Neural progenitor cell (in vitro differentiated cells): ENCODE measurements at regions not wholly inside any gene's neighbourhood (a gene's known extent, or its start where the extent isn't known, plus 50 kb on each side); places are given as distances from the start of the nearest gene placed in this dataset.

ENCODE experiments used
- DNase-seq: peaks from one replicate; pipeline ENCODE4 v3.0.0-alpha.2; 2016; ENCODE audit warnings: low spot score
- H2AFZ ChIP-seq: fragments of 200-600 bp; sonication (generic); replicated peaks from 2 replicates; pipeline ENCODE4 v1.6.1; 2016; ENCODE audit warnings: antibody characterized with exemption
- H3F3A ChIP-seq: fragments of 200-600 bp; sonication (generic); 2 replicates; pipeline ENCODE4 v1.6.1; 2016; ENCODE audit warnings: antibody characterized with exemption, low read depth
- H3K27ac ChIP-seq: fragments of 200-600 bp; sonication (generic); 2 replicates; pipeline ENCODE4 v1.5.1; 2016; ENCODE audit warnings: mild to moderate bottlenecking
- H3K27me3 ChIP-seq: fragments of 200-600 bp; sonication (generic); 2 replicates; pipeline ENCODE4 v1.6.1; 2016; ENCODE audit warnings: mild to moderate bottlenecking, moderate library complexity
- H3K36me3 ChIP-seq: fragments of 200-600 bp; sonication (generic); 2 replicates; pipeline ENCODE4 v1.5.1; 2016
- H3K4me1 ChIP-seq: fragments of 200-600 bp; sonication (generic); 2 replicates; pipeline ENCODE4 v1.6.1; 2016; ENCODE audit warnings: mixed run types
- H3K4me2 ChIP-seq: fragments of 200-600 bp; sonication (generic); 2 replicates; pipeline ENCODE4 v1.6.1; 2016
- H3K4me3 ChIP-seq: fragments of 200-600 bp; sonication (generic); 2 replicates; pipeline ENCODE4 v1.5.1; 2016
- H3K79me2 ChIP-seq: fragments of 200-600 bp; sonication (generic); 2 replicates; pipeline ENCODE4 v1.6.1; 2016; ENCODE audit warnings: low read depth
- H3K9ac ChIP-seq: fragments of 200-600 bp; sonication (generic); 2 replicates; pipeline ENCODE4 v1.6.1; 2016
- H3K9me3 ChIP-seq: fragments of 200-600 bp; sonication (generic); 2 replicates; pipeline ENCODE4 v1.5.1; 2016; ENCODE audit warnings: low read depth
- H4K20me1 ChIP-seq: fragments of 200-600 bp; sonication (generic); 2 replicates; pipeline ENCODE4 v1.6.1; 2016; ENCODE audit warnings: low read depth
- H3K27ac Mint-ChIP-seq: 3 replicates; pipeline ENCODE4 v1.8.0; 2021; ENCODE audit warnings: mixed read lengths
- H3K27me3 Mint-ChIP-seq: 2 replicates; pipeline ENCODE4 v1.8.0; 2022; ENCODE audit warnings: low read depth, mild to moderate bottlenecking, inconsistent platforms, moderate library complexity, mixed read lengths; ENCODE audit not compliant: insufficient read depth
- H3K36me3 Mint-ChIP-seq: 3 replicates; pipeline ENCODE4 v1.8.0; 2021; ENCODE audit warnings: mixed read lengths
- H3K4me1 Mint-ChIP-seq: 3 replicates; pipeline ENCODE4 v1.8.0; 2021; ENCODE audit warnings: mixed read lengths
- H3K4me3 Mint-ChIP-seq: 3 replicates; pipeline ENCODE4 v1.8.0; 2021; ENCODE audit warnings: mild to moderate bottlenecking, moderate library complexity, mixed read lengths
- H3K9me3 Mint-ChIP-seq: 3 replicates; pipeline ENCODE4 v1.8.0; 2020; ENCODE audit warnings: mixed read lengths
- CTCF ChIP-seq: fragments of 200-600 bp; sonication (generic); IDR thresholded peaks from 2 replicates; pipeline ENCODE4 v1.5.1; 2017; ENCODE audit warnings: antibody characterized with exemption, mild to moderate bottlenecking
- EZH2 ChIP-seq: fragments of 200-600 bp; sonication (generic); IDR thresholded peaks from 2 replicates; pipeline ENCODE4 v1.6.1; 2017; ENCODE audit warnings: antibody characterized with exemption, mild to moderate bottlenecking, moderate library complexity
- EZH2phosphoT487 ChIP-seq: fragments of 200-600 bp; sonication (generic); IDR thresholded peaks from 2 replicates; pipeline ENCODE4 v1.6.1; 2017; ENCODE audit warnings: antibody characterized with exemption

- Histone ChIP-seq H3K4me2 (no peak overlapping the region), H3F3A (no peaks in the 10 kb centered on the region), H3K4me3 (no peak overlapping the region), H3K9me3 (no peaks in the 10 kb centered on the region), H3K4me1 (no peaks in the 10 kb centered on the region), H4K20me1 (no peaks in the 10 kb centered on the region), H3K27ac (no peak overlapping the region), H2AFZ (no peak overlapping the region), H3K79me2 (no peaks in the 10 kb centered on the region), H3K9ac (no peak overlapping the region), H3K36me3 (no peaks in the 10 kb centered on the region), H3K27me3 (no peaks in the 10 kb centered on the region)
- Mint-ChIP-seq H3K27me3 (peaks cover 5% of the 10 kb centered on the region), H3K4me3 (no peak overlapping the region), H3K9me3 (no peaks in the 10 kb centered on the region), H3K36me3 (peaks cover 2% of the 10 kb centered on the region), H3K4me1 (peaks cover 14% of the 10 kb centered on the region), H3K27ac (no peak overlapping the region)
- DNase-seq: no peak
- TF ChIP-seq EZH2phosphoT487: no peak
- TF ChIP-seq EZH2: no peak
- no peak for TF ChIP-seq CTCF
These were observed 81.8 kb upstream of the AGAP1 start for GRCh38 chr2:235411905-235412485.

GRCh38 chr2:235413064-235413463 is 80.8 kb upstream of the AGAP1 start:
- Histone ChIP-seq H3K36me3 (no peaks in the 10 kb centered on the region), H3K4me3 (no peak overlapping the region), H2AFZ (no peak overlapping the region), H3K9me3 (no peaks in the 10 kb centered on the region), H3F3A (no peaks in the 10 kb centered on the region), H3K9ac (no peak overlapping the region), H3K79me2 (no peaks in the 10 kb centered on the region), H3K27ac (no peak overlapping the region), H3K27me3 (no peaks in the 10 kb centered on the region), H3K4me2 (no peak overlapping the region), H3K4me1 (no peaks in the 10 kb centered on the region), H4K20me1 (no peaks in the 10 kb centered on the region)
- Mint-ChIP-seq H3K4me1 (peaks cover 24% of the 10 kb centered on the region), H3K36me3 (peaks cover 2% of the 10 kb centered on the region), H3K27ac (no peak overlapping the region), H3K27me3 (peaks cover 4% of the 10 kb centered on the region), H3K4me3 (no peak overlapping the region), H3K9me3 (no peaks in the 10 kb centered on the region)
- DNase-seq: no peak
- TF ChIP-seq CTCF (no peak), EZH2phosphoT487 (no peak)

GRCh38 chr2:235414422-235414821 is 79.4 kb upstream of the AGAP1 start:
- H3K4me1 Mint-ChIP-seq: peaks cover 24% of the 10 kb centered on the region

More at GRCh38 chr2:235414422-235414821, 79.4 kb upstream of the AGAP1 start:
- Mint-ChIP-seq H3K27me3 (peaks cover 3% of the 10 kb centered on the region), H3K27ac (no peak overlapping the region), H3K36me3 (no peaks in the 10 kb centered on the region), H3K4me3 (no peak overlapping the region), H3K9me3 (no peaks in the 10 kb centered on the region)
- Histone ChIP-seq H3K4me1 (no peaks in the 10 kb centered on the region), H3K27ac (no peak overlapping the region), H3K4me3 (no peak overlapping the region), H2AFZ (no peak overlapping the region), H3K4me2 (no peak overlapping the region), H3K27me3 (no peaks in the 10 kb centered on the region), H4K20me1 (no peaks in the 10 kb centered on the region), H3K9me3 (no peaks in the 10 kb centered on the region), H3K36me3 (no peaks in the 10 kb centered on the region), H3K79me2 (no peaks in the 10 kb centered on the region), H3K9ac (no peak overlapping the region), H3F3A (no peaks in the 10 kb centered on the region)
- no peak for DNase-seq
- TF ChIP-seq CTCF: no peak
- TF ChIP-seq EZH2phosphoT487: no peak
- no peak for TF ChIP-seq EZH2
